Body of pancreas (tissue), 4 donors: ENCODE measurements at regions not wholly inside any gene's neighbourhood (a gene's known extent, or its start where the extent isn't known, plus 50 kb on each side); places are given as distances from the start of the nearest gene placed in this dataset.

Experiments
- ATAC-seq: fragments of 150-250 bp; one replicate; pipeline ENCODE4 v1.9.1; 2016
- DNase-seq, 4 donors: peaks; one replicate each; pipeline ENCODE4 v3.0.0-alpha.2; 2019
- H3K27ac ChIP-seq, 4 donors: fragments of 200-600 bp; sonication (generic); 1 replicate in 3 of 4; 2 replicates in 1 of 4; pipeline versions ENCODE4 v1.5.1 to v1.6.1; 2016 to 2019; ENCODE audit warnings: mild to moderate bottlenecking in 1 of 4, mixed read lengths in 1 of 4, moderate library complexity in 1 of 4
- H3K27me3 ChIP-seq, 2 donors: fragments of 200-600 bp; sonication (generic); one replicate each; pipeline ENCODE4 v1.6.0; 2016; ENCODE audit warnings: mild to moderate bottlenecking in 1 of 2
- H3K36me3 ChIP-seq, 2 donors: fragments of 200-600 bp; sonication (generic); replicated peaks in 1 of 2; 2 replicates each; pipeline ENCODE4 v1.5.1; 2016; ENCODE audit warnings: low read depth in 2 of 2; ENCODE audit not compliant: insufficient read depth in 1 of 2
- H3K4me1 ChIP-seq: fragments of 200-600 bp; sonication (generic); one replicate; pipeline ENCODE4 v1.6.0; 2016
- H3K4me3 ChIP-seq, 2 donors: fragments of 200-600 bp; sonication (generic); 1 replicate in 1 of 2; 2 replicates in 1 of 2; pipeline ENCODE4 v1.5.1; 2016 to 2019
- H3K9me3 ChIP-seq, 3 donors: fragments of 200-600 bp; sonication (generic); 1 replicate in 2 of 3; 2 replicates in 1 of 3; pipeline ENCODE4 v1.5.1; 2016
- CTCF ChIP-seq, 7 experiments: fragments of 450-650 bp in 4 of 7; fragments of 200-600 bp in 3 of 7; sonication (generic) in 3 of 7; IDR thresholded peaks; one replicate each; pipeline ENCODE4 v1.5.1; 2016 to 2019; ENCODE audit warnings: antibody characterized with exemption in 7 of 7
- POLR2A ChIP-seq, 3 donors: fragments of 450-650 bp; IDR thresholded peaks; one replicate each; pipeline ENCODE4 v1.6.1; 2016; ENCODE audit warnings: antibody characterized with exemption in 3 of 3, mild to moderate bottlenecking in 2 of 3
- WGBS, 2 donors: methylation state at CpG; one replicate each; pipeline ENCODE4 v1.1.5; 2017; 5-methylcytosine and 5-hydroxymethylcytosine counted together
- intact Hi-C: fragments of 100-400 bp; cut with DNase I; formaldehyde crosslinking; loops from one replicate; pipeline ENCODE4 v1.15.1; 2023

- 32 to 44% methylated on average over 2 of the region's 2 CpGs for WGBS, 2 donors
- TF ChIP-seq CTCF (IDR thresholded peaks at IDR 0.05) (no peak), POLR2A (IDR thresholded peaks at IDR 0.05) (no peak)
- intact Hi-C loops: no loop called here
- no peak overlapping the region for H3K4me3 ChIP-seq
- no peak for DNase-seq
- no peak for ATAC-seq
- no peaks in the 10 kb centered on the region for H3K36me3 ChIP-seq
- H3K9me3 ChIP-seq: no peaks in the 10 kb centered on the region
- no peak overlapping the region for H3K27ac ChIP-seq
- H3K4me1 ChIP-seq: no peaks in the 10 kb centered on the region
- no peaks in the 10 kb centered on the region for H3K27me3 ChIP-seq
Measured at GRCh38 chr17:13428611-13429042, 173.1 kb downstream of the HS3ST3A1 start.

GRCh38 chr17:13426991-13427390, 174.7 kb downstream of the HS3ST3A1 start:
- no peaks in the 10 kb centered on the region for H3K27me3 ChIP-seq
- H3K27ac ChIP-seq: no peak overlapping the region
- TF ChIP-seq CTCF (IDR thresholded peaks at IDR 0.05): no peak
- TF ChIP-seq POLR2A (IDR thresholded peaks at IDR 0.05): no peak
- no peak overlapping the region for H3K4me3 ChIP-seq
- DNase-seq (no peak), ATAC-seq (no peak)
- H3K36me3 ChIP-seq: no peaks in the 10 kb centered on the region
- no peaks in the 10 kb centered on the region for H3K9me3 ChIP-seq
- H3K4me1 ChIP-seq: no peaks in the 10 kb centered on the region
- intact Hi-C loops: no loop called here

- H3K27me3 ChIP-seq: no peaks in the 10 kb centered on the region
- H3K36me3 ChIP-seq: no peaks in the 10 kb centered on the region
- intact Hi-C loops: no loop called here
- ATAC-seq (no peak), DNase-seq (no peak)
- H3K9me3 ChIP-seq: no peaks in the 10 kb centered on the region
- H3K4me1 ChIP-seq: no peaks in the 10 kb centered on the region
- 73 to 81% methylated on average over 4 of the region's 4 CpGs for WGBS, 2 donors
- H3K4me3 ChIP-seq: no peak overlapping the region
- no peak overlapping the region for H3K27ac ChIP-seq
- TF ChIP-seq CTCF (IDR thresholded peaks at IDR 0.05) (no peak), POLR2A (IDR thresholded peaks at IDR 0.05) (no peak)
Measured at GRCh38 chr17:13425390-13425789, 176.3 kb downstream of the HS3ST3A1 start.

GRCh38 chr17:13421581-13422130, 180.1 kb downstream of the HS3ST3A1 start:
- TF ChIP-seq POLR2A (IDR thresholded peaks at IDR 0.05): no peak
- intact Hi-C loops: no loop called here
- H3K9me3 ChIP-seq: no peaks in the 10 kb centered on the region
- no peaks in the 10 kb centered on the region for H3K36me3 ChIP-seq
- 58 to 65% methylated on average over 2 of the region's 2 CpGs for WGBS, 2 donors
- no peak for DNase-seq
- no peaks in the 10 kb centered on the region for H3K4me1 ChIP-seq
- H3K27me3 ChIP-seq: no peaks in the 10 kb centered on the region
- no peak overlapping the region for H3K27ac ChIP-seq
- ATAC-seq: no peak
- H3K4me3 ChIP-seq: no peak overlapping the region

- H3K4me3 ChIP-seq: no peak overlapping the region
- no peak for TF ChIP-seq POLR2A (IDR thresholded peaks at IDR 0.05)
- no peak for TF ChIP-seq CTCF (IDR thresholded peaks at IDR 0.05)
- peak; percentile 72 for ATAC-seq
Measured at GRCh38 chr17:13420878-13421277, 180.9 kb downstream of the HS3ST3A1 start.

More at GRCh38 chr17:13420878-13421277, 180.9 kb downstream of the HS3ST3A1 start:
- no peak for DNase-seq
- Histone ChIP-seq H3K4me1 (no peaks in the 10 kb centered on the region), H3K36me3 (no peaks in the 10 kb centered on the region), H3K27me3 (no peaks in the 10 kb centered on the region), H3K27ac (peak overlapping the region in 1 of 4 donors; percentile 13), H3K9me3 (no peaks in the 10 kb centered on the region)
- intact Hi-C loops: no loop called here
- 60 to 76% methylated on average over 2 of the region's 2 CpGs for WGBS, 2 donors
